Stimulated activated CD4-positive, alpha-beta T cell treated with anti-CD3 and anti-CD28 coated beads, TNF-alpha, amount 100 ng/mL, for 48 hours (primary cell): ENCODE measurements at regions not wholly inside any gene's neighbourhood (a gene's known extent, or its start where the extent isn't known, plus 50 kb on each side); places are given as distances from the start of the nearest gene placed in this dataset.

Experiments
- DNase-seq, 3 donors: peaks; one replicate each; pipeline ENCODE4 v3.0.0-alpha.2; 2020; ENCODE audit warnings: low read depth in 3 of 3

DNA sequence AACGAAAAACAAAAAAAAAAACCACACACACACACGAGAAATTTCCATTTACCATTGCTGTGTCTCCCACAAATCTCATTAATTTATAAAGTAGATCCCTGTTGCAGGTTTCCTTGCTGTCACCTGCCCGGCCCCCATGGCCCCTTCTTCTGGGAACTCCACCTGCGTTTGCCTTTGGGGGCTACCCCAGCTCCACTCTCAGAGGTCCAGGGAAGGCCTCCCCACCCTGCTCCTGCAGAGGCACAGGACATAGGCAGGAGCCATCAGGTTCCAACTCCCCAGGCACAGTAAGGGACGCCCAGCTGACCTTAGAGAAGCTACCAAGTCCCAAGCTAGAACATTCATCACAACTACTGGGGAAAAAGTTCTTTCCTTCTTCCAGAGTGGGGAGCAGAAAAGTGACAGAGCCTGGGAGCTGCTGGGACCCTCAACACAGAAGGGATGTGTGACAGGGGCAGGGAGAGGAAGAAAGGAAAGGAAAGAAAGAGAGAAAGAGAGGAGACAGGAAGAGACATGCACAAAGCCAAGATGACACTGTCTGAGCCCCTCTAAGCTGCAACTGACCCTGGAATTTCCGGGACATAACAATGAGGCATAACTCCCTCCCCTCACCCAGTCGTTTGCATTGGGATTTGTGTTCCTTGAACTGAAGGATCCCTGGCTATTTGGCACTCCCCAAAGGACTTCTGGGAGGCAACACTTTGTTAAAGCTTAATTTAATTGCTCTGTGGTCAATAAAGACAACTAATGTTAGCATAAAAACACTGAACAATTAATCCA, 175.7 kb downstream of the SHANK2 start:
- no peak for DNase-seq

DNA sequence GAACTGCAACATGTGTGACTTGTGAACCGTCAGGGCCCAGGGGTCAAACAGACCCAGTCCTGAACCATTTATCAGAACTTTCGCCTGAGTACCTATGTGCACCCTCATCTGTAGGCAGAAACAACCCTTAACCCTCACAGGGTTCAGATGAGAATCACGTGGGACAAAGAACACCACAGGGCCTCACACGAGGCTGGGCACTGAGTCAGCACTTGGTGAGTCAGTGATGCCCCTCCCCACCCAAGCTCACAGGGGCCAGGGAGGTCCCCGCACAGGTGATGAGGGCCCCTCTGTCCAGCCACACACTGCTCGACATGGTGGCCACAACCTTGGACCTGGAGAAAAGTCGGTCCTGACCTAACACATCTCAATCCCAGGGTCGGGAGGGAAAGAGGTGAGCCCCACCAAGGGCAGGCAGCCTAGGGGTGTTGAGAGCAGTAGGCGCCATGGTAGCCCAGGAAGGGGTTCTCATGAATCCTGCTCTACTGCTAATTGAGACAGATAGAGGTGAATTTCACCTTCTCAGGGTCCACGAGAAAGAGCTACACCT, 176.4 kb downstream of the SHANK2 start:
- DNase-seq = no peak

DNA sequence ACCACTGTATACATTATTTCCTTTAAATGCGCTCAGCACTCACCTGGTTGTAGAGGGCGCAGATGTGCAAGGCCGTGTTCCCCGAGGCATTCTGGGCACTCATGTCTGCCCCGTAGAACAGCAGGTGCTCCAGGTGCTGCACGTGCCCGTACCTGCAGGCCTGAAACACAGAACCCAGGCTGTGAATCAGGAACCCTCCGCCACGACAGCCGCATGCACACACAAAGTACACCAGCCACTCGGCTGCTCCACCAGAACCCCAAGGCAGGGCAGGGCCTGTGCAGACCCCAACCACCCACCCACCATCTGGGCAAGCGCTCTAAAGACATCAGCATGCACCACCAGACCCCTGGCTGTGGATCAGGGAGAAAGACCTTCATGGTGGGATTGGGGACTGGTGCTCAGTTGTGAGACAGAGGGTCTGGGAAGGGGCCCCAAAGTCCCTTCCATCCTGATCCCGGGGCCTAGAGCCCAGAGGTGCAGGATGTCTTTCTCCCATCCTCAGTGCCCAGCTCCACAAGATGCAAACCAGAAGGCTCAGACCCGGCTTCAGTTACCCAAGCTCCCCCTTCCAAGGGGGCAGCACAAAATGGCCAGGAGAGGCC, 177.2 kb downstream of the SHANK2 start:
- no peak for DNase-seq

DNA sequence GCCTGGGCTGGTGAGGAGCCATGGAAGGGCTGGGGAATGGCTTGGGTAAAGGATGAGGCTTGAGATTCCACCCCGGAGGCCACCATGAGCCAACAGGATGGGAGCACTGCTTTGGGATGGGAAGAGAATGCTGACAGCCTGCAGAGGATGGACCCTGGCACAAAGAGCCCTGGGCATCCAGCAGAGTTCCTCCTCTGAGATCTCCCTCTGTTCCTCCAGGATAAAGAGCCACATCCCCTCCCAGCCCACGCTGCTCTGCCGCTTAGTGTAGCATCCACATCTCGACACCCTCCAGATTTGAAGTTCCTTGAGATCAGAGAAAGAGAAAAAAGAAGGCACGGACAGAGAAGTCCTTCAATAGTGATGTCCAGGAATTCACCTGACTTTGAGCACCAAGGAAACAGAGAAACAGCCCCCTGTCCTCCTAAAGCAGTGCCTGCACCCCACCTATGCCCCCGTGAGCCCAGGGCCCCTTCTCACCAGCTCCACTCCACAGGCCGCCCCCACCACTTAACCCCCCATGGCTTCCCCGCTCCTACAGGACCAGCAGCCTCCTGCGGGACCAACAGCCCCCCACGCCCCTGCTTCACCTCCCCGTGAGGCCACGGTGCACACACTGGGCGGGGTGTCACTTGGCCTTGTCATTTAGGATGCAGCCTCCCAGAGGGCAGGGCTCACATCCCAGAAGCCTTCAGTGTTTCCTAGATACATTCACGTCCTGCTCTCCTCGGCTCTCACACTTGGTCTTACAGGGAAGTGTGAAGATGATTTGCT, 180.5 kb downstream of the SHANK2 start:
- no peak for DNase-seq

DNA sequence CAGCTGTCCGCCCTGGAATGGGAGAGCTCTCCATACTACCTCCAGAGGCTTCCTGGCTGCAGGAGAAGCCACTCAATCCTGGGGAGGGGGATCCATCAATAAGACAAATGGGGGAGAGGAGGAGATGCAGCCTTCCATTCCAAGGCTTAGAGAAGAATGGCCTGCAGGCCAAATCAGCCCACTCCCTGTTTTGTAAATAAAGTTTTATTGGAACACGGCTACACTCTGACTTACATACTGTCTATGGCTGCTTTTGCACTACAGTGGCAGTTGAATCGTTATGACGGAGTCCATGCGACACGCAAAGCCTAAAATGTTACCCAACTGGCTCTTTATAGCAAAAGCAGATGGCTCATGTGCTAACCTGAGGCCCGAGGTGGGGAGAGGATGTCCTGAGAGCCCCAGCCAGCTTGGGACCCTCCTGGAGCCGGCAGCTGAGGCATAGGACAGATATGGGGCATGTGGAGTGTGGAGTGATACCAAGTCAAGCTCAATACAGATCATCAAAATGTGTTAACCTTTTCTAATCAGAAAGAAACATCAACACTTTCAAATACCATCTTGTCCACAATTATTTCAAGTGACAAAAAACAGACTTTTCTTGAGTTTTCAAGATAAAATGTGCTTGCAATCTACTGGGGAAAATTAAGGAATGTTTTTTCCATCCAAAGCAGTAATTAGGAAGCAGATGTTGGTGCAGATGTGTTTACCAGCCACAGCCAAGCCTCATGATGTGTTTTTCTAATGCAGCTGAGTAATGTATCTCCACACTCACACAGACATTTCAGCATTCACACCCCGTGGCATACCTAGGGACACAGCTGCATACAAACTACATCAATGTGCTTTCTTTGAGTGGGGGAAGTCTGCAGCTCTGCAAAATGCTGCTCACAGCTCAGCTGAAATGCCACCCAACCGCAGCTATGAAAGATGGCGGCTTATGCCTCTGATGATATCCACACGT, 181.6 kb downstream of the SHANK2 start:
- DNase-seq = no peak

DNA sequence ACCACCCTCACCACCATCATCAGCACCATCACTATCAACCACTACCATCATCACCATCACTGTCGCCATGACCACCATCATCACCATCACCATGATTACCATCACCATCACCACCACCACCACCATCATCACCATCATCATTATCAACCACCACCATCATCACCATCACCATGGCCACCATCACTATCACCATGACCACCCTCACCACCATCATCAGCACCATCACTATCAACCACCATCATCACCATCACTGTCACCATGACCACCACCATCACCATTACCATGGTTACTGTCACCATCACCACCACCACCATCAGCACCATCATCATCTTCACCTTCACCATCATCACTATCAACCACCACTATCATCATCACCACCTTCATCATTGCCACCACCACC, 183.4 kb downstream of the SHANK2 start:
- no peak for DNase-seq

DNA sequence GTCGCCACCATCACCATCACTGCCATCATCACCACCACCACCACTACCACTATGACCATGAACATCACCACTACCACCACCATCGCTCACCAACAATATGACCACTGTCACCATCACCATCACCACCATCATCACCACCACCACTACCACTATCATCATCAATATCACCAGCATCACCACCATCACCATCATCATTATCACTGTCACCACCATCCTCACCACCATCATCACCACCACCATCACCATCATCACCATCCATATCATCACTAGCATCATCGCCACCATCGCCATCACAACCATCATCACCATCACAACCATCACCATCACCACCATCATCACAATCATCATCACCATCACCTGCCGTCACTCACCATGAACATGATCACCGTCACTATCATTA, 184.6 kb downstream of the SHANK2 start:
- no peak for DNase-seq

DNA sequence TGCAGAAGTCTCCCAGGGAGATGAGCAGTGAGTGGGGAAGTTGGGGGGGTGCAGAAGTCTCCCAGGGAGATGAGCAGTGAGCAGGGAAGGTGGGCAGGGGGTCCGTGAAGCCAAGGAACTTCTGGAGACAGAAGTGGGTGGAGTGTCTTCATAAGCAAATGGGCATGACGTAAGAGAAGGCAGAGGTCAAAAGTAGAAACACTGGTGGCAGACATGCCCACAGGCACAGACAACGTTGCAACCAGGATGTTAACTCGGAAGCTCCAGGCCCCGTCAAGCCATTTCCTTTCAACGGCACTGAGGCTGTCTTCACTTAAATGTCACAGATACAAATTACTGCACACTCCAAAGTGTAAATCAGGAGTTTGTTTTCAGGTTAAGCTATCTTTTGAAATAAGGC, 186.1 kb downstream of the SHANK2 start:
- DNase-seq = no peak

DNA sequence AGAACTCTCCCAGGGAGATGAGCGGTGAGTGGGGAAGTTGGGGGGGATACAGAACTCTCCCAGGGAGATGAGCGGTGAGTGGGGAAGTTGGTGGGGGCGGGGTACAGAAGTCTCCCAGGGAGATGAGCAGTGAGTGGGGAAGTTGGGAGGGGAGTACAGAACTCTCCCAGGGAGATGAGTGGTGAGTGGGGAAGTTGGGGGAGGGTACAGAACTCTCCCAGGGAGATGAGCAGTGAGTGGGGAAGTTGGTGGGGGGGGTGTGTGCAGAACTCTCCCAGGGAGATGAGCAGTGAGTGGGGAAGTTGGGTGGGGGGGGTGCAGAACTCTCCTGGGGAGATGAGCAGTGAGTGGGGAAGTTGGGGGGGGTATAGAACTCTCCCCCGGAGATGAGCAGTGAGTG, 186.5 kb downstream of the SHANK2 start:
- DNase-seq = no peak

DNA sequence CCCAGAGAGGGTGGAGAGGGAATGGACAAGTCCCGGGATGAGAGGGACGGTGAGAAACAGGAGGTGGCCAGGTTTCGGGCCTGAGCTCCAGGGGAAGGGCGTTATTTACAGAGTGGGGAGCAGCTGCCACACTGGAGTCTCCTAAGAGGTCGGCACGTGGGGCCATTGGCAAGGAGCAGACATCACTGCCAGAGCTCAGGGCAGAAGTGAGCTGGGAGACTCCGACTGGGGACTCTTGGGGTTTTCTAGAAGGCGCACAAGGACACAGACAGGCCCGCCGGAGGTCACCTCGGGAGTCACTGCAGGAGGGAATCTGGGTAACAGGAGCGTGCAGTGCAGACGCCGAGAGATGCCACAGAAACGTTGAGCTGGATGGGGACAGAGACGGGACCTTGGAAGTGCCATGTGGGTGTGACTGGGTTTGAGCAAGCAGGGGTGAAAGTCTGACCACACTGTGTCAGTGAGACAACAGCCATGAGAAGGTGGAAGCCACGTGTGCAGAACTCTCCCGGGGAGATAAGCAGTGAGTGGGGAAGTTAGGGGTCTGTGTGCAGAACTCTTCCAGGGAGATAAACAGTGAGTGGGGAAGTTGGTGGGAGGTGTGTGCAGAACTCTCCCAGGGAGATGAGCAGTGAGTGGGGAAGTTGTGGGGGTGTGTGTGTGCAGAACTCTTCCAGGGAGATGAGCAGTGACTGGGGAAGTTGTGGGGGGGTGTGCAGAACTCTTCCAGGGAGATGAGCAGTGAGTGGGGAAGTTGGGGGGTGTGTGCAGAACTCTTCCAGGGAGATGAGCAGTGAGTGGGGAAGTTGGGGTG, 187.5 kb downstream of the SHANK2 start:
- no peak for DNase-seq

DNA sequence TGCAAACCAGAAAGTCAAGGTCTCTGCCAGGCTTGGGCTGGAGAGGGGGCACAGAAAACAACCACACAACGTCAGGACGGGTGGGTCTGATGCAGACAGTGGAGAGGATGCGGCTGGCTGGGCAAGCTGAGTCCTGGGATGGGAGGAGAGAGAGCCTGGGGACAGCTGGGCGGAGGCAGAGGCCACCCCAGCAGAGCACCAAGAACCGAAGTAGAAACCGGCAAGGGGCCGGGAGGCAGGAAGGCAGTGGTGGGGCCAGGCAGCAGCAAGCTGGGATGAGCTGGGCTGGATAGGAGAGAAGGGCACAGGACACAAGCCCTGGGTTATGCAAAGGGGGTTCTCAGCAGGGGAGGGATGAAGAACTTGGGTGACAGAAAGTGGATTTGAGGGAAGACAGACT, 188.2 kb downstream of the SHANK2 start:
- DNase-seq = no peak

DNA sequence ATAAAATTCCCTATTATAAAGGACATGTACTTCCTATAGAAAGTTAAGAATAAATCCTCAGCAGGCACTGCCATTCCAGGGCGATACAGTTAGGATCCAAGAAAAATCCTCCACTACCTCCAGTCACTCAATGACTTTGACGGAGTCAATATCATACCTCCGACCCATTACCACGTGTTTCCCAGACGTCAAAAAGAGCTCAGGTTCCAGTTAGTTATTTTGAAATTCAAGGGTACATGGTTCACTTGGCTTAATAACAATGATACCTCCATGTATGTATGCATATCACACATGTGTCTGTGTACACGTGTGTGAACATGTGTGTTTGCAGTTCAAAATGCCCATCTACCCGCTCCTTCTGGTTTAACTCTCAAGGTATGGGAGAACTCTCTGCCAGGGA, 189.2 kb downstream of the SHANK2 start:
- no peak for DNase-seq

DNA sequence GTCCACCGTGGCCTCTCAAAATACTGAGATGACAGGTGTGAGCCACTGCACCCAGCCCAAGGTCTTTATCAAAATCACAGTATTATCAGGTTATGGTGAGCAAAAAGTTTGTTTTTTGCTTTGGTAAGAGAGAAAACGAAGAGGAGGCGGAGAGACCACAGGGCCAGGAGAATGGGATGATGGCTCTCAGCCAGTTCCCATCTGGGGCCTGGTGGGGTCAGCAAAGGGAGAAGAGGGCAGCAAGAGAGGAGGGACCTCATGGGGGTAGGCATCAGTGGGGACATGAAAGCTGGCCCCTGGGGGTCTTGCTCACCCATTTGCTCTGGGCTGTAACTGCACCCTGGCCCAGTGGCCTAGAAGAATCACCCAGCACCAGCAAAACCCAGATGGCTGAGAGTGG, 190.2 kb downstream of the SHANK2 start:
- no peak for DNase-seq

DNA sequence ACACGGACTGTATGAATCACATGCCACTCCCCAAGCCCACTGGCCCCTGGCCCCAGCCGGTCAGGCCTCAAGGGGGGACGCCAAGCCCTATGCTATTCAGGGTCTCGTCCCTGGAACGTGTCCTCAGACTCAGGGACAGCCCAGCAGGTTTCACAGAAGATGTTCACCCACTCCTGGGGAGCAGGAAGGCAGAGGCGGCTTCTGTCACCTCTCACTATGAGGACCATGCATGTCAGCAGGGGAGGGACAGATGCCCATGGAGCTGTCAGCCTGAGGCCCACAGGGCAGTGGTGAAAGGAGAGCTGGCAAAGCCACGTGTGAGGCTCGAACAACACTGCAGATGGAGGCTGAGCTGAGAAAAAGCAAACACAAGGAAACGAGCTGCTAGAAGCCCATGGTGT, 192.0 kb downstream of the SHANK2 start:
- DNase-seq = no peak

DNA sequence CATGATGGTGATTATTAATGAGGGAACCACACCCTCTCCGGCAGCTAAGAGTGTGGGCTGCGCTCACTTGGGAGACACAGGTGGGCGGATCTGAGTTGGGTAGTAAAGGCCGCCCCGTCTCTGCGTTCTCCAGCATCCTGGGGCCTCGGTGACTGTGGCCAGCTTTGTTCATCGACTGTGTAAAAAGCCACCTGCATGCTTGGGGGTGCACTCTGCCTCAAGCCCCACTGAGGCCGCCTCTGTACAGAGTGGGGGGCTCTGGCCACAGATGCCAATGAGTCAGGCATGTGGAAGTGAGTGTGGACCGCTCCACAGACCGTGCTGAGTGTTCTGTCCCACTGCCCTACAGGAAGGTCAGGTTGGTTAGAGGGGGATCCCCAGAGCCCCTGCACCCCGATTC, 192.7 kb downstream of the SHANK2 start:
- DNase-seq = no peak

DNA sequence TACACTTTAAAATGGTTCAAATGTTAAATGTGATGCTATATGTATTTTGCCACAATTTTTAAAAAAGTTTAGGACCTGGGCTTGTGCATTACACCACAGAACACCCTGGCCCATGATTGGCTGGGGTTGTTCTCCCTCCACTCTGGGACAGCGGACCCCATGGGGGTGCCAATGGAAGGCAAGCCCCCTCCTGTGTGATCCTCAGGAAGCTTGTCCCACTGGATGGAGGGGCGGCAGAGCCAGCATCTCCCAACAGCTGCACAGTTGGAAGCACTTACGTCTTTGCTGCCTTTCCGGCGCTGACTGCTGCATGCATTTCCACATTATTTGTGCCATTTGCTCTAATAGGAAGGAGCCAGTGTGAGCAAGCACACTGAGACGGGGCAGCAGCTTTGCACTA, 196.5 kb downstream of the SHANK2 start:
- DNase-seq = no peak
